OCI-LY3 (cell line): ENCODE measurements at regions not wholly inside any gene's neighbourhood (a gene's known extent, or its start where the extent isn't known, plus 50 kb on each side); places are given as distances from the start of the nearest gene placed in this dataset.

Experiments used
- H2AFZ ChIP-seq: fragments of 200-600, 300-600 bp; shearing (Covaris generic); 2 replicates; pipeline ENCODE4 v1.6.0; 2014; ENCODE audit warnings: antibody characterized with exemption, low read depth, low read length
- H3K27ac ChIP-seq: fragments of 200-600, 300-600 bp; sonication (generic); 2 replicates; pipeline ENCODE4 v1.5.1; 2014; ENCODE audit warnings: mild to moderate bottlenecking, low read length, moderate library complexity, mixed read lengths
- H3K27me3 ChIP-seq: fragments of 200-600, 300-600 bp; sonication (generic); 2 replicates; pipeline ENCODE4 v1.6.1; 2014; ENCODE audit warnings: low read depth, low read length, mixed read lengths
- H3K36me3 ChIP-seq: fragments of 200-600, 300-600 bp; sonication (generic); replicated peaks from 2 replicates; pipeline ENCODE3; 2014; ENCODE audit warnings: low read depth, low read length, mixed read lengths
- H3K4me1 ChIP-seq: fragments of 300-600, 200-600 bp; sonication (generic); 2 replicates; pipeline ENCODE4 v1.6.1; 2014; ENCODE audit warnings: low read length, mixed read lengths
- H3K4me2 ChIP-seq: fragments of 200-600, 300-600 bp; sonication (generic); 2 replicates; pipeline ENCODE4 v1.6.1; 2014; ENCODE audit warnings: low read length, mixed read lengths
- H3K4me3 ChIP-seq: fragments of 300-600, 200-600 bp; sonication (generic); 2 replicates; pipeline ENCODE4 v1.5.1; 2014; ENCODE audit warnings: antibody characterized with exemption, mild to moderate bottlenecking, low read length, moderate library complexity
- H3K79me2 ChIP-seq: fragments of 300-600, 200-600 bp; shearing (Covaris generic); 2 replicates; pipeline ENCODE4 v1.6.1; 2014; ENCODE audit warnings: mild to moderate bottlenecking, low read length, mixed read lengths
- H3K9ac ChIP-seq: fragments of 300-600, 200-600 bp; shearing (Covaris generic); 2 replicates; pipeline ENCODE4 v1.6.0; 2014; ENCODE audit warnings: mild to moderate bottlenecking, low read length, moderate library complexity
- H3K9me3 ChIP-seq: fragments of 200-600, 300-600 bp; shearing (Covaris generic); 2 replicates; pipeline ENCODE4 v1.6.1; 2014; ENCODE audit warnings: low read length, mixed read lengths; ENCODE audit not compliant: insufficient read depth
- H4K20me1 ChIP-seq: fragments of 200-600, 300-600 bp; sonication (generic); 2 replicates; pipeline ENCODE4 v1.6.1; 2016; ENCODE audit warnings: low read length, mixed read lengths; ENCODE audit not compliant: insufficient read depth
- CTCF ChIP-seq: fragments of 200-600, 300-600 bp; sonication (generic); IDR thresholded peaks from 2 replicates; pipeline ENCODE4 v1.5.1; 2014; ENCODE audit warnings: antibody characterized with exemption, low read length, low read depth
- EZH2phosphoT487 ChIP-seq: fragments of 200-600 bp; shearing (Covaris generic); IDR thresholded peaks from 2 replicates; pipeline ENCODE4 v1.6.1; 2018; ENCODE audit warnings: antibody characterized with exemption, mixed run types, low read depth

GRCh38 chr15:45743426-45744235 is 108.8 kb downstream of the SQOR start:
- Histone ChIP-seq H2AFZ (no peak overlapping the region), H3K9ac (no peak overlapping the region), H4K20me1 (no peaks in the 10 kb centered on the region), H3K4me2 (no peak overlapping the region), H3K4me3 (no peak overlapping the region), H3K36me3 (no peaks in the 10 kb centered on the region), H3K4me1 (no peaks in the 10 kb centered on the region), H3K27me3 (peaks cover 26% of the 10 kb centered on the region), H3K79me2 (no peaks in the 10 kb centered on the region), H3K9me3 (no peaks in the 10 kb centered on the region), H3K27ac (no peak overlapping the region)
- no peak for TF ChIP-seq CTCF
- TF ChIP-seq EZH2phosphoT487, result no peak

DNA sequence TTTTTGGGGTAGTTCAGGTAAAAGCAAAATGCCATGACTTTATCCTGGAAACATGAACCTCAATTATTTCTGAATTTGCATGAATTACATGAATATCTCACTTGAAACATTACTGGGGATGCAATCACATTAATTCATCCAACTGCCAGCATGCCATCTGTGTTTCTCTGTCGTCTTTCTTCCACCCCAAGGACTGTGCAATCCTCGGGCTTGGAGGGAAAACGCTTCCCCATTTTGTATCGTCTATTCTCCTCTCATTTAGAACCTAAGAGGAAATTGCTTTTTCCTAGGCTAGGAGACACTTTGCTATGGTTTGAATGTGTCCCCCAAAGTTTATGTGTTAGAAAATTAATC is 109.4 kb downstream of the SQOR start:
- no peaks in the 10 kb centered on the region for H3K79me2 ChIP-seq
- no peak overlapping the region for H3K9ac ChIP-seq
- no peaks in the 10 kb centered on the region for H3K36me3 ChIP-seq
- no peak overlapping the region for H3K4me3 ChIP-seq
- H3K4me1 ChIP-seq, result no peaks in the 10 kb centered on the region
- H4K20me1 ChIP-seq, result no peaks in the 10 kb centered on the region
- no peak overlapping the region for H2AFZ ChIP-seq
- no peak for TF ChIP-seq EZH2phosphoT487
- no peak for TF ChIP-seq CTCF
- H3K27ac ChIP-seq, result no peak overlapping the region
- H3K4me2 ChIP-seq, result no peak overlapping the region
- peaks cover 20% of the 10 kb centered on the region; the same call in 1 of the 2 replicates for H3K27me3 ChIP-seq
- H3K9me3 ChIP-seq, result no peaks in the 10 kb centered on the region

DNA sequence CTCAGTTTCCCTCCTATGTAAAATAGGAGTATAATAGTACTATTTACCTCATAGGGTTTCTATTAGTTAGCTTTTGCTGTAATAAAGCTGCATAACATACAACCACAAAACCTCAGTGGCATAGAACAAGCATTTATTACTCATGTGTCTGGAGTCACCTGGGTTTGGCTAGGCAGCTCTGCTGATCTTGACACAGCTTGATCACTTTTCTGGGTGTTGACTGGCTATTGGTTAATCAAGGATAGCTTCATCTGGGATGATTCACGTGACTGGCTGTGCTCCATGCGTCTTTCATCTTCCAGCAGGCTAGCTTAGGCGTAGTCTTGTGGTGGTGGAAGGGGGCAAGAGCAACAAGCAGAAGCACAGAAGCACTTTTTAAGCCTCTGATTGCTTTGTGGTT is 112.6 kb downstream of the SQOR start:
- H2AFZ ChIP-seq, result no peak overlapping the region
- H3K36me3 ChIP-seq, result no peaks in the 10 kb centered on the region
- H3K27me3 ChIP-seq, result peaks cover 11% of the 10 kb centered on the region; the same call in 1 of the 2 replicates
- H3K9me3 ChIP-seq, result no peaks in the 10 kb centered on the region
- H3K4me3 ChIP-seq, result no peak overlapping the region
- TF ChIP-seq CTCF, result no peak
- TF ChIP-seq EZH2phosphoT487, result no peak
- no peaks in the 10 kb centered on the region for H4K20me1 ChIP-seq
- H3K4me1 ChIP-seq, result no peaks in the 10 kb centered on the region
- no peaks in the 10 kb centered on the region for H3K79me2 ChIP-seq
- H3K9ac ChIP-seq, result no peak overlapping the region
- no peak overlapping the region for H3K27ac ChIP-seq
- H3K4me2 ChIP-seq, result no peak overlapping the region

- peaks cover 4% of the 10 kb centered on the region; the same call in 1 of the 2 replicates for H3K27me3 ChIP-seq
- no peak overlapping the region for H3K9ac ChIP-seq
- H3K9me3 ChIP-seq, result no peaks in the 10 kb centered on the region
- no peaks in the 10 kb centered on the region for H3K36me3 ChIP-seq
- no peak overlapping the region for H3K4me2 ChIP-seq
- H3K79me2 ChIP-seq, result no peaks in the 10 kb centered on the region
- TF ChIP-seq EZH2phosphoT487, result no peak
- no peak for TF ChIP-seq CTCF
- H3K27ac ChIP-seq, result no peak overlapping the region
- H4K20me1 ChIP-seq, result no peaks in the 10 kb centered on the region
- H2AFZ ChIP-seq, result no peak overlapping the region
- no peak overlapping the region for H3K4me3 ChIP-seq
- no peaks in the 10 kb centered on the region for H3K4me1 ChIP-seq
Observed at GRCh38 chr15:45751629-45752028, 116.8 kb downstream of the SQOR start.
